ENCODE measurements at regions not wholly inside any gene's neighbourhood (a gene's known extent, or its start where the extent isn't known, plus 50 kb on each side); places are given as distances from the start of the nearest gene placed in this dataset.
"Not testable (repeated sequence)": the region's sequence is repeated elsewhere in the genome, so short reads cannot be mapped to it uniquely, and the experiment has no call there.

DNA sequence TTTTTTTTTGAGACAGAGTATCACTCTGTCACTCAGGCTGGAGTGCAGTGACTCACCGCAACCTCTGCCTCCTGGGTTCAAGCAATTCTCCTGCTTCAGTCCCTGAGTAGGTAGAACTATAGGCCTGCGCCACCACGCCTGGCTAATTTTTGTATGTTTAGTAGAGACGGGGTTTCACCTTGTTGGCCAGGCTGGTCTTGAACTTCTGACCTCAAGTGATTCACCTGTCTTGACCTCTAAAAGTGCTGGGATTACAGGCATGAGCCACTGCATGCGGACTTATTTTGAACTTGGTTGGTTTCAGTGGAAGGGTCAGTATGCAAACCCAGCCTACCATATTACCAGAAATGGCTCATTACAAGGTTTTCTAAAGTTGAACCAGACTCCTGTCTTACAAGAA, 61.6 kb upstream of the GBA3 start:
- not testable (repeated sequence) for DNase-seq

DNA sequence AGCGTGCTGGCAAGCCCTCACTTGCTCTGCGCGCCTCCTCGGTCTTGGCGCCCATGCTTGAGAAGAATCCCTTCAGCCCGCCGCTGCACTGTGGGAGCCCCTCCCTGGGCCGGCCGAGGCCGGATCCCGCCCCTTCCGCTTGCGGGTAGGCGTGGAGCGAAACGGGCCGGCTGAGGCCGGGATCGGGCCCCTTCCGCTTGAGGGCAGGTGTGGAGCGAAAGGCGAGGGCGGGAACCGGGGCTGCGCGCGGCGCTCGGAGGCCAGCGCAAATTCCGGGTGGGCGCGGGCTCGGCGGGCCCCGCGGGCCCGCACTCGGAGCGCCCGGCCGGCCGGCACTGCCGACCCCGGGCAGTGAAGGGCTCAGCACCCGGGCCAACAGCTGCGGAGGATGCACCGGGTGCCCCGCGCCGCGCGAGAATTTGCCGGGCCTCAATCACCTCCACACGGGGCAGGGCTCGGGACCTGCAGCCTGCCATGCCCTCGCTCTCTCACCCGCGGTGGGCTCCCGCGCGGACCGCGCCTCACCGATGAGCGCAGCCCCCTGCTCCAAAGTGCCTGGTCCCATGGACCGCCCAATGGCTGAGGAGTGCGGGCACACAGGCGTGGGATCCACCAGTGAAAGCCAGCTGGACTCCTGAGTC, 58.1 kb upstream of the GBA3 start:
- DNase-seq: no peak

DNA sequence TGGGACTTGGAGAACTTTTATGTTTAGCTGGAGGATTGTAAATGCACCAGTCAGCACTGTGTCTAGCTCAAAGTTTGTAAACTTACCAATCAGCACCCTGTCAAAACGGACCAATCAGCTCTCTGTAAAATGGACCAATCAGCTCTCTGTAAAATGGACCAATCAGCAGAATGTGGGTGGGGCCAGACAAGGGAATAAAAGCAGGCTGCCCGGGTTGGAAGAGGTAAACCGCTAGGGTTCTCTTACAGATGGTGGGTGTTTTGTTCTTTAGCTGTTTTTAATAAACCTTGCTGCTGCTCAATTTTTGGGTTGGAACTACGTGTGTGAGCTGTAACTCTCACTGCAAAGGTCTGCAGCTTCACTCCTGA, 57.6 kb upstream of the GBA3 start:
- DNase-seq: not testable (repeated sequence)

DNA sequence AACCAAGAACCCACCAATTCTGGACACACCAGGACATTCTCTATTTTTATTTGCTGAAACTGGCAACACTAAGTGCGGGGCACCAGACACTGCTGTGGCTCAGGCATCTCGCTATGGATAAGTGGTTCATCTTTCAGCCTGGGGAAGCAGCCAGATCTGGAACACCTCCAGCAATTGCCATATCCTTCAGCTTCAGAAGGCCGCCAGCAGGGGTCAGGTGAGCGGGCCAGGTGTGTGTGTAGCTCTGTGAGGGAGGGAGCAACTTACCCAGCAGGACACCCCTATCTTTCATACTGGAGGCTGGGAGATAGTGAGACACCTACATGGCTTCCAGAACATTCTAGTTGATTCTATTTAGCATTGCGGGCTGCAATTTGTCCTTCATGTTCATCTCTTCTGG, 57.0 kb upstream of the GBA3 start:
- DNase-seq: no peak

DNA sequence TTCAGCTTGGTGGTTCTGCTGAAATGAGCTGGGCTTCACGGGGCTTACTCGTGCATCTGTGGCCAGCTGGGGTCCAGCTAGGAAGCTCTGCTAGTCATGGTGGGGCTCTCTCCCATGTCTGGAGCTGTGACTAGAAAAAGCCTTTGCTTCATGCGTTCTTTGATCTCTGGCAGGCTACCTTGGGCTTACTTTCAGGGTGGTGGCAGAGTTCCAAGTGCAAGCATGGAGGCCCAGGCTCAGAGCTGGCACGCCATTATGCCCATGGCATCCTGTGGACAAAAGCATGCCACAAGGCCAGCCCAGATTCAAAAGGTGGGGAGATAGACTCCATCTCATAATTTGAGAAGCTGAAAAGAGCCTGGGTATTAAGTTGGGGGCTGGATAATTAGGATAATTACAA, 55.4 kb upstream of the GBA3 start:
- no peak for DNase-seq

All from OCI-M1 (cell line).